ENCODE measurements at regions not wholly inside any gene's neighbourhood (a gene's known extent, or its start where the extent isn't known, plus 50 kb on each side); places are given as distances from the start of the nearest gene placed in this dataset.

GRCh38 chr12:93039930-93040329, 110.8 kb upstream of the EEA1 start:
- no peak for TF ChIP-seq CTCF (IDR thresholded peaks at IDR 0.05)
- H3K4me3 ChIP-seq = no peak overlapping the region
- intact Hi-C loops (cut with DNase I) = loop anchor here (5.0 kb wide), 1 partner anchor 57 kb away; no protein-coding TSS in a partner anchor
- DNase-seq = no peak
- no peaks in the 10 kb centered on the region for H3K4me1 ChIP-seq
- H3K27ac ChIP-seq = no peak overlapping the region
- no peaks in the 10 kb centered on the region for H3K27me3 ChIP-seq
- no peaks in the 10 kb centered on the region for H3K36me3 ChIP-seq
- H3K9me3 ChIP-seq = no peaks in the 10 kb centered on the region
- no peak overlapping the region for H3K9ac ChIP-seq (ENCODE audit: low read depth in 2 of 2, low read length in 2 of 2)

- Histone ChIP-seq H3K36me3 (no peaks in the 10 kb centered on the region), H3K4me1 (no peaks in the 10 kb centered on the region), H3K27ac (no peak overlapping the region), H3K4me3 (no peak overlapping the region), H3K9ac (ENCODE audit: low read depth in 2 of 2, low read length in 2 of 2) (no peak overlapping the region), H3K9me3 (no peaks in the 10 kb centered on the region), H3K27me3 (no peaks in the 10 kb centered on the region)
- no peak for TF ChIP-seq CTCF (IDR thresholded peaks at IDR 0.05)
- intact Hi-C loops (cut with DNase I) = no loop called here
- DNase-seq = no peak
Observed at GRCh38 chr12:93040367-93040766, 111.3 kb upstream of the EEA1 start.

- Histone ChIP-seq H3K4me1 (no peaks in the 10 kb centered on the region), H3K36me3 (no peaks in the 10 kb centered on the region), H3K4me3 (no peak overlapping the region), H3K9ac (ENCODE audit: low read depth in 2 of 2, low read length in 2 of 2) (no peak overlapping the region), H3K9me3 (no peaks in the 10 kb centered on the region), H3K27ac (no peak overlapping the region), H3K27me3 (no peaks in the 10 kb centered on the region)
- intact Hi-C loops (cut with DNase I) = no loop called here
- no peak for DNase-seq
- TF ChIP-seq CTCF (IDR thresholded peaks at IDR 0.05) = no peak
Observed at GRCh38 chr12:93041416-93041815, 112.3 kb upstream of the EEA1 start.

- H3K9me3 ChIP-seq = no peaks in the 10 kb centered on the region
- H3K36me3 ChIP-seq = no peaks in the 10 kb centered on the region
- TF ChIP-seq CTCF (IDR thresholded peaks at IDR 0.05) = no peak
- no peaks in the 10 kb centered on the region for H3K27me3 ChIP-seq
- H3K9ac ChIP-seq (ENCODE audit: low read depth in 2 of 2, low read length in 2 of 2) = no peak overlapping the region
- no peaks in the 10 kb centered on the region for H3K4me1 ChIP-seq
- no peak overlapping the region for H3K4me3 ChIP-seq
- peak; percentile 40 for DNase-seq
- intact Hi-C loops (cut with DNase I) = no loop called here
- H3K27ac ChIP-seq = peak overlapping the region; percentile 21
Observed at GRCh38 chr12:93042283-93042682, 113.2 kb upstream of the EEA1 start.

- H3K9ac ChIP-seq (ENCODE audit: low read depth in 2 of 2, low read length in 2 of 2) = no peak overlapping the region
- TF ChIP-seq CTCF (IDR thresholded peaks at IDR 0.05) = no peak
- H3K27ac ChIP-seq = peak overlapping the region; percentile 21
- H3K36me3 ChIP-seq = no peaks in the 10 kb centered on the region
- intact Hi-C loops (cut with DNase I) = no loop called here
- H3K4me3 ChIP-seq = no peak overlapping the region
- DNase-seq = peak; percentile 85
- H3K9me3 ChIP-seq = no peaks in the 10 kb centered on the region
- no peaks in the 10 kb centered on the region for H3K4me1 ChIP-seq
- no peaks in the 10 kb centered on the region for H3K27me3 ChIP-seq
Observed at GRCh38 chr12:93042684-93043083, 113.6 kb upstream of the EEA1 start.
